Hematopoietic multipotent progenitor cell treated with erythropoietin and hydrocortisone succinate and interleukin-3 and kit ligand, for 8 days (in vitro differentiated cells): ENCODE measurements at regions not wholly inside any gene's neighbourhood (a gene's known extent, or its start where the extent isn't known, plus 50 kb on each side); places are given as distances from the start of the nearest gene placed in this dataset.
"Not testable (repeated sequence)": the region's sequence is repeated elsewhere in the genome, so short reads cannot be mapped to it uniquely, and the experiment has no call there.

Source experiments
- DNase-seq: peaks from one replicate; pipeline ENCODE4 v3.0.0-alpha.2; 2015

- DNase-seq, result no peak
These were observed 353.3 kb upstream of the ARHGEF26 start for GRCh38 chr3:153767601-153768560.

GRCh38 chr3:153768561-153769469, 352.4 kb upstream of the ARHGEF26 start:
- peak; percentile 73 for DNase-seq

GRCh38 chr3:153783106-153783505, 338.1 kb upstream of the ARHGEF26 start:
- no peak for DNase-seq

- DNase-seq, result no peak
These were observed 337.3 kb upstream of the ARHGEF26 start for GRCh38 chr3:153783741-153784480.

- no peak for DNase-seq
These were observed 335.3 kb upstream of the ARHGEF26 start for GRCh38 chr3:153785901-153786300.

- DNase-seq, result no peak
These were observed 331.8 kb upstream of the ARHGEF26 start for GRCh38 chr3:153789380-153789779.

- not testable (repeated sequence) for DNase-seq
These were observed 324.1 kb upstream of the ARHGEF26 start for GRCh38 chr3:153797056-153797455.

GRCh38 chr3:153809097-153809496, 312.1 kb upstream of the ARHGEF26 start:
- no peak for DNase-seq

GRCh38 chr3:153818338-153818737, 302.9 kb upstream of the ARHGEF26 start:
- DNase-seq, result no peak

GRCh38 chr3:153820035-153820434, 301.2 kb upstream of the ARHGEF26 start:
- no peak for DNase-seq

GRCh38 chr3:153828346-153828745, 292.8 kb upstream of the ARHGEF26 start:
- not testable (repeated sequence) for DNase-seq

GRCh38 chr3:153829606-153830170, 291.5 kb upstream of the ARHGEF26 start:
- DNase-seq, result no peak

GRCh38 chr3:153830552-153830951, 290.6 kb upstream of the ARHGEF26 start:
- DNase-seq, result no peak

- DNase-seq, result no peak
These were observed 285.6 kb upstream of the ARHGEF26 start for GRCh38 chr3:153835540-153835939.

GRCh38 chr3:153840487-153840886, 280.7 kb upstream of the ARHGEF26 start:
- DNase-seq, result no peak

GRCh38 chr3:153843994-153844393, 277.2 kb upstream of the ARHGEF26 start:
- DNase-seq, result no peak

- DNase-seq, result no peak
These were observed 275.9 kb upstream of the ARHGEF26 start for GRCh38 chr3:153845311-153845710.

- DNase-seq, result no peak
These were observed 272.5 kb upstream of the ARHGEF26 start for GRCh38 chr3:153848702-153849101.

- DNase-seq, result no peak
These were observed 268.8 kb upstream of the ARHGEF26 start for GRCh38 chr3:153852355-153852754.

GRCh38 chr3:153853163-153853562, 268.0 kb upstream of the ARHGEF26 start:
- no peak for DNase-seq

- no peak for DNase-seq
These were observed 265.4 kb upstream of the ARHGEF26 start for GRCh38 chr3:153855772-153856171.

- DNase-seq, result no peak
These were observed 264.3 kb upstream of the ARHGEF26 start for GRCh38 chr3:153856932-153857331.
